ENCODE measurements at regions not wholly inside any gene's neighbourhood (a gene's known extent, or its start where the extent isn't known, plus 50 kb on each side); places are given as distances from the start of the nearest gene placed in this dataset.

GRCh38 chr5:6185574-6185973, 192.8 kb downstream of the MED10 start:
- DNase-seq (no peak), ATAC-seq (no peak)
- Histone ChIP-seq H4K20me1 (ENCODE audit: low read length) (no peaks in the 10 kb centered on the region), H3K4me3 (ENCODE audit: low read length) (no peak overlapping the region), H3K36me3 (ENCODE audit: low read depth, low read length) (no peaks in the 10 kb centered on the region), H3K9me3 (ENCODE audit: low read length) (no peaks in the 10 kb centered on the region), H3K4me1 (ENCODE audit: insufficient read depth, low read length) (no peaks in the 10 kb centered on the region), H3K27me3 (ENCODE audit: low read length) (no peaks in the 10 kb centered on the region), H3K27ac (ENCODE audit: low read length) (no peak overlapping the region), H3K9ac (ENCODE audit: low read length) (no peak overlapping the region), H3K79me2 (ENCODE audit: low read length) (no peaks in the 10 kb centered on the region), H3K4me2 (ENCODE audit: low read length) (no peak overlapping the region), H3K9me2 (replicated peaks; ENCODE audit: low read length) (no peaks in the 10 kb centered on the region), H2AFZ (ENCODE audit: low read length) (no peak overlapping the region), H3F3A (ENCODE audit: low read length, unreplicated experiment) (no peaks in the 10 kb centered on the region)
- BruUV-seq (replicated peaks) = no TSS peak
- intact Hi-C loops (cut with micrococcal nuclease) = no loop called here
- ChIA-PET CTCF (no interaction called here), POLR2A (ENCODE audit: unreplicated experiment) (no interaction called here)
- TF ChIP-seq EZH2phosphoT487 (IDR thresholded peaks at IDR 0.05; ENCODE audit: borderline replicate concordance, low read length) = no peak
- TF ChIP-seq EZH2 (IDR thresholded peaks at IDR 0.05; ENCODE audit: low read length, unreplicated experiment) = no peak
- no peak for TF ChIP-seq CTCF (conservative IDR thresholded peaks at IDR 0.05; ENCODE audit: low read depth, low read length)

- Histone ChIP-seq H4K20me1 (ENCODE audit: low read length) (no peaks in the 10 kb centered on the region), H3F3A (ENCODE audit: low read length, unreplicated experiment) (no peaks in the 10 kb centered on the region), H3K27ac (ENCODE audit: low read length) (no peak overlapping the region), H3K79me2 (ENCODE audit: low read length) (no peaks in the 10 kb centered on the region), H3K27me3 (ENCODE audit: low read length) (no peaks in the 10 kb centered on the region), H3K36me3 (ENCODE audit: low read depth, low read length) (no peaks in the 10 kb centered on the region), H3K9ac (ENCODE audit: low read length) (no peak overlapping the region), H2AFZ (ENCODE audit: low read length) (no peak overlapping the region), H3K4me1 (ENCODE audit: insufficient read depth, low read length) (no peaks in the 10 kb centered on the region), H3K9me2 (replicated peaks; ENCODE audit: low read length) (no peaks in the 10 kb centered on the region), H3K4me2 (ENCODE audit: low read length) (no peak overlapping the region), H3K9me3 (ENCODE audit: low read length) (no peaks in the 10 kb centered on the region), H3K4me3 (ENCODE audit: low read length) (no peak overlapping the region)
- BruUV-seq (replicated peaks) = no TSS peak
- no peak for DNase-seq
- ATAC-seq = no peak
- intact Hi-C loops (cut with micrococcal nuclease) = no loop called here
- TF ChIP-seq CTCF (conservative IDR thresholded peaks at IDR 0.05; ENCODE audit: low read depth, low read length) (no peak), EZH2 (IDR thresholded peaks at IDR 0.05; ENCODE audit: low read length, unreplicated experiment) (no peak), EZH2phosphoT487 (IDR thresholded peaks at IDR 0.05; ENCODE audit: borderline replicate concordance, low read length) (no peak)
- ChIA-PET POLR2A (ENCODE audit: unreplicated experiment) (no interaction called here), CTCF (no interaction called here)
Observed at GRCh38 chr5:6184481-6184880, 193.9 kb downstream of the MED10 start.

GRCh38 chr5:6183391-6184390, 194.7 kb downstream of the MED10 start:
- DNase-seq (no peak), ATAC-seq (no peak)
- Histone ChIP-seq H3K4me2 (ENCODE audit: low read length) (no peak overlapping the region), H3K9me3 (ENCODE audit: low read length) (no peaks in the 10 kb centered on the region), H2AFZ (ENCODE audit: low read length) (no peak overlapping the region), H3K36me3 (ENCODE audit: low read depth, low read length) (no peaks in the 10 kb centered on the region), H3K9me2 (replicated peaks; ENCODE audit: low read length) (no peaks in the 10 kb centered on the region), H3K9ac (ENCODE audit: low read length) (no peak overlapping the region), H3K4me1 (ENCODE audit: insufficient read depth, low read length) (no peaks in the 10 kb centered on the region), H3K27ac (ENCODE audit: low read length) (no peak overlapping the region), H3K4me3 (ENCODE audit: low read length) (no peak overlapping the region), H4K20me1 (ENCODE audit: low read length) (no peaks in the 10 kb centered on the region), H3F3A (ENCODE audit: low read length, unreplicated experiment) (no peaks in the 10 kb centered on the region), H3K27me3 (ENCODE audit: low read length) (no peaks in the 10 kb centered on the region), H3K79me2 (ENCODE audit: low read length) (no peaks in the 10 kb centered on the region)
- TF ChIP-seq EZH2phosphoT487 (IDR thresholded peaks at IDR 0.05; ENCODE audit: borderline replicate concordance, low read length) (no peak), CTCF (conservative IDR thresholded peaks at IDR 0.05; ENCODE audit: low read depth, low read length) (no peak), EZH2 (IDR thresholded peaks at IDR 0.05; ENCODE audit: low read length, unreplicated experiment) (no peak)
- POLR2A ChIA-PET (ENCODE audit: unreplicated experiment) = no interaction called here
- intact Hi-C loops (cut with micrococcal nuclease) = no loop called here
- CTCF ChIA-PET = no interaction called here
- no TSS peak for BruUV-seq (replicated peaks)

Measured in PC-3 (cell line).